Prostate gland (tissue), 2 donors: ENCODE measurements at regions not wholly inside any gene's neighbourhood (a gene's known extent, or its start where the extent isn't known, plus 50 kb on each side); places are given as distances from the start of the nearest gene placed in this dataset.
"Not testable (repeated sequence)": the region's sequence is repeated elsewhere in the genome, so short reads cannot be mapped to it uniquely, and the experiment has no call there.

Source experiments
- POLR2AphosphoS5 ChIP-seq: sonication (generic); formaldehyde crosslinking; IDR thresholded peaks from one replicate; pipeline ENCODE4 v1.6.1; 2017; ENCODE audit warnings: antibody characterized with exemption
- TF ChIP-seq, protein P1 (sequence below), 4 experiments: fragments of 200-600 bp in 2 of 4; fragments of 450-650 bp in 2 of 4; sonication (generic) in 2 of 4; IDR thresholded peaks; 1 replicate in 3 of 4; 2 replicates in 1 of 4; pipeline ENCODE4 v1.5.1; 2016 to 2019; ENCODE audit warnings: antibody characterized with exemption in 4 of 4, mild to moderate bottlenecking in 2 of 4, moderate library complexity in 2 of 4

DNA sequence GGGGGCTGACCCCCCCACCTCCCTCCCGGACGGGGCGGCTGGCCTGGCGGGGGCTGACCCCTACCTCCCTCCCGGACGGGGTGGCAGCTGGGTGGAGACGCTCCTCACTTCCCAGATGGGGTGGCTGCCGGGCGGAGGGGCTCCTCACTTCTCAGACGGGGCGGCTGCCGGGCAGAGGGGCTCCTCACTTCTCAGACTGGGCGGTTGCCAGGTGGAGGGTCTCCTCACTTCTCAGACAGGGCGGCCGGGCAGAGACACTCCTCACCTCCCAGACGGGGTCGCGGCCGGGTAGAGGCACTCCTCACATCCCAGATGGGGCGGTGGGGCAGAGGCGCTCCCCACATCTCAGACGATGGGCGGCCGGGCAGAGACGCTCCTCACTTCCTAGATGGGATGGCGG is 435.1 kb downstream of the RPS24 start:
- TF ChIP-seq, protein P1, sequence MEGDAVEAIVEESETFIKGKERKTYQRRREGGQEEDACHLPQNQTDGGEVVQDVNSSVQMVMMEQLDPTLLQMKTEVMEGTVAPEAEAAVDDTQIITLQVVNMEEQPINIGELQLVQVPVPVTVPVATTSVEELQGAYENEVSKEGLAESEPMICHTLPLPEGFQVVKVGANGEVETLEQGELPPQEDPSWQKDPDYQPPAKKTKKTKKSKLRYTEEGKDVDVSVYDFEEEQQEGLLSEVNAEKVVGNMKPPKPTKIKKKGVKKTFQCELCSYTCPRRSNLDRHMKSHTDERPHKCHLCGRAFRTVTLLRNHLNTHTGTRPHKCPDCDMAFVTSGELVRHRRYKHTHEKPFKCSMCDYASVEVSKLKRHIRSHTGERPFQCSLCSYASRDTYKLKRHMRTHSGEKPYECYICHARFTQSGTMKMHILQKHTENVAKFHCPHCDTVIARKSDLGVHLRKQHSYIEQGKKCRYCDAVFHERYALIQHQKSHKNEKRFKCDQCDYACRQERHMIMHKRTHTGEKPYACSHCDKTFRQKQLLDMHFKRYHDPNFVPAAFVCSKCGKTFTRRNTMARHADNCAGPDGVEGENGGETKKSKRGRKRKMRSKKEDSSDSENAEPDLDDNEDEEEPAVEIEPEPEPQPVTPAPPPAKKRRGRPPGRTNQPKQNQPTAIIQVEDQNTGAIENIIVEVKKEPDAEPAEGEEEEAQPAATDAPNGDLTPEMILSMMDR (IDR thresholded peaks at IDR 0.05): not testable (repeated sequence)
- not testable (repeated sequence) for TF ChIP-seq POLR2AphosphoS5
